A549 (cell line): ENCODE measurements at regions not wholly inside any gene's neighbourhood (a gene's known extent, or its start where the extent isn't known, plus 50 kb on each side); places are given as distances from the start of the nearest gene placed in this dataset.

Experiments used
- ATAC-seq, 2 experiments: fragments of 200-7000 bp in 1 of 2; fragments of >200 bp in 1 of 2; cut with Nextera tagmentation in 1 of 2; cut with Tn5 transposase in 1 of 2; 3 replicates each; pipeline versions ENCODE4 v1.8.0 to v1.9.1; 2018 to 2020; ENCODE audit warnings: mild to moderate bottlenecking in 1 of 2, moderate library complexity in 1 of 2
- CTCF ChIA-PET: fragments of 300-600 bp; sonication (Branson Sonifier 250); formaldehyde crosslinking; extraction: SDS; loops from one replicate; lab custom pipeline; 2021; ENCODE audit warnings: antibody characterized with exemption, inconsistent platforms; lab: Yijun Ruan, JAX
- POLR2A ChIA-PET: fragments of 350-600 bp; formaldehyde crosslinking; extraction: SDS; loops from one replicate; lab custom pipeline; 2021; ENCODE audit warnings: antibody characterized with exemption, inconsistent platforms; lab: Yijun Ruan, JAX
- DNase-seq, 2 experiments: peaks; one replicate each; pipeline versions ENCODE4 v3.0.0 to v3.0.0-alpha.2; 2011 to 2016; ENCODE audit warnings: low read depth in 1 of 2, low spot score in 1 of 2
- FAIRE-seq: peaks from 2 replicates; lab custom pipeline; 2011; peaks lifted over from hg19 to GRCh38; lab: Jason Lieb, UNC
- H3K27ac ChIP-seq, 2 experiments: fragments of >200 bp; sonication (Bioruptor Twin); formaldehyde crosslinking; 3 replicates each; pipeline ENCODE4 v1.5.1; 2016 to 2017
- H3K4me1 ChIP-seq: fragments of >200 bp; sonication (Bioruptor Twin); formaldehyde crosslinking; 3 replicates; pipeline ENCODE4 v1.6.1; 2016
- H3K4me2 ChIP-seq: fragments of >200 bp; sonication (Bioruptor Twin); formaldehyde crosslinking; 3 replicates; pipeline ENCODE4 v1.6.1; 2016
- H3K4me3 ChIP-seq: fragments of >200 bp; sonication (Bioruptor Twin); formaldehyde crosslinking; 3 replicates; pipeline ENCODE4 v1.5.1; 2016
- H3K9me3 ChIP-seq: fragments of >200 bp; sonication (Bioruptor Twin); formaldehyde crosslinking; 3 replicates; pipeline ENCODE4 v1.6.1; 2016
- CBX2 ChIP-seq: fragments of 200-600 bp; sonication (generic); IDR thresholded peaks from 2 replicates; pipeline ENCODE4 v1.6.1; 2016; ENCODE audit warnings: low read depth, mild to moderate bottlenecking, borderline replicate concordance
- CEBPB ChIP-seq, 2 experiments: fragments of >200 bp in 1 of 2; sonication (Bioruptor Twin) in 1 of 2; formaldehyde crosslinking in 1 of 2; IDR thresholded peaks; 2 replicates each; pipeline ENCODE4 v1.6.1; 2012 to 2016
- CHD4 ChIP-seq: fragments of 200-600 bp; sonication (generic); IDR thresholded peaks from 2 replicates; pipeline ENCODE4 v1.6.1; 2016; ENCODE audit warnings: antibody characterized with exemption, mild to moderate bottlenecking, borderline replicate concordance
- CTCF ChIP-seq: fragments of >200 bp; sonication (Bioruptor Twin); formaldehyde crosslinking; IDR thresholded peaks from 3 replicates; pipeline ENCODE4 v1.5.1; 2016
- EP300 ChIP-seq, 2 experiments: fragments of >200 bp; sonication (Bioruptor Twin); formaldehyde crosslinking; IDR thresholded peaks; 2 replicates in 1 of 2; 3 replicates in 1 of 2; pipeline ENCODE4 v1.6.1; 2016 to 2017
- ESRRA ChIP-seq: fragments of 150-350 bp; IDR thresholded peaks from 2 replicates; pipeline ENCODE4 v1.6.1; 2014; ENCODE audit warnings: mild to moderate bottlenecking, low read length, borderline replicate concordance
- FOSL2 ChIP-seq, 2 experiments: fragments of 450-650 bp in 1 of 2; fragments of >200 bp in 1 of 2; sonication (Bioruptor Twin) in 1 of 2; formaldehyde crosslinking; IDR thresholded peaks; 2 replicates each; pipeline versions ENCODE4 v1.5.0 to v1.6.1; 2016 to 2020; ENCODE audit warnings: mild to moderate bottlenecking in 1 of 2, moderate library complexity in 1 of 2
- FOXS1 ChIP-seq: fragments of 250-450 bp; sonication (Bioruptor Pico); IDR thresholded peaks from 2 replicates; pipeline ENCODE4 v1.5.0; 2020; ENCODE audit warnings: mild to moderate bottlenecking, moderate library complexity
- GATA3 ChIP-seq: IDR thresholded peaks from 2 replicates; pipeline ENCODE4 v1.6.1; 2012; ENCODE audit warnings: borderline replicate concordance
- HOXB13 ChIP-seq: fragments of 250-450 bp; sonication (Bioruptor Pico); IDR thresholded peaks from 2 replicates; pipeline ENCODE4 v1.5.0; 2020; ENCODE audit warnings: low read depth, mild to moderate bottlenecking, moderate library complexity
- JUN ChIP-seq, 2 experiments: fragments of >200 bp; sonication (Bioruptor Twin); formaldehyde crosslinking; IDR thresholded peaks; 2 replicates in 1 of 2; 3 replicates in 1 of 2; pipeline ENCODE4 v1.6.1; 2016 to 2017
- MAFK ChIP-seq: fragments of 450-650 bp; IDR thresholded peaks from 2 replicates; pipeline ENCODE4 v1.6.1; 2014; ENCODE audit not compliant: partially characterized antibody
- MAX ChIP-seq: IDR thresholded peaks from 2 replicates; pipeline ENCODE4 v1.6.1; 2012
- NPAS2 ChIP-seq: fragments of 250-450 bp; sonication (Bioruptor Pico); IDR thresholded peaks from 2 replicates; pipeline ENCODE4 v1.8.0; 2022; ENCODE audit warnings: mild to moderate bottlenecking, moderate library complexity, borderline replicate concordance
- PHF8 ChIP-seq: fragments of 200-600 bp; sonication (generic); IDR thresholded peaks from 2 replicates; pipeline ENCODE4 v1.6.1; 2016; ENCODE audit warnings: low read depth, mild to moderate bottlenecking, antibody characterized with exemption, moderate library complexity, borderline replicate concordance
- RAD21 ChIP-seq, 2 experiments: fragments of >200 bp in 1 of 2; sonication (Bioruptor Twin) in 1 of 2; formaldehyde crosslinking in 1 of 2; IDR thresholded peaks in 1 of 2; conservative IDR thresholded peaks in 1 of 2; 2 replicates in 1 of 2; 3 replicates in 1 of 2; pipeline ENCODE4 v1.6.1; 2012 to 2018; ENCODE audit warnings: inconsistent platforms in 1 of 2
- REST ChIP-seq: fragments of 200-600 bp; sonication (generic); IDR thresholded peaks from 2 replicates; pipeline ENCODE4 v1.6.1; 2016; ENCODE audit warnings: antibody characterized with exemption, mild to moderate bottlenecking, moderate library complexity
- WGBS: methylation state at CpG from one replicate; pipeline ENCODE4 v1.1.6; 2017; ENCODE audit errors: missing lambda C conversion rate; 5-methylcytosine and 5-hydroxymethylcytosine counted together

- no peak for TF ChIP-seq REST
- no peak for TF ChIP-seq JUN (IDR thresholded peaks at IDR 0.05)
Observed at GRCh38 chr2:238972146-238972445, 124.2 kb downstream of the TWIST2 start (continued).

- ChIA-PET POLR2A (no interaction called here), CTCF (interaction anchor here (1.2 to 3.9 kb wide), 3 partner anchors 11 to 615 kb away, joined by 6 to 14 read pairs (median 9); partner anchors contain the start of gene TWIST2)
- Histone ChIP-seq H3K27ac (peak overlapping the region in 1 of 2 experiments; percentile 54; a peak in 3 of 6 replicates), H3K9me3 (peaks cover 13% of the 10 kb centered on the region), H3K4me1 (peaks cover 25% of the 10 kb centered on the region), H3K4me3 (no peak overlapping the region), H3K4me2 (peak overlapping the region; percentile 56)
- WGBS = 47% methylated on average over 6 of the region's 6 CpGs
- DNase-seq (no peak), FAIRE-seq (no peak), ATAC-seq (no peak)
- TF ChIP-seq PHF8 = no peak
- peak; percentile 5 for TF ChIP-seq MAFK
Observed at GRCh38 chr2:238973038-238973739, 125.3 kb downstream of the TWIST2 start.

GRCh38 chr2:238974081-238974480 is 126.2 kb downstream of the TWIST2 start:
- peaks cover 30% of the 10 kb centered on the region for H3K4me1 ChIP-seq
- H3K9me3 ChIP-seq = peaks cover 15% of the 10 kb centered on the region
- ChIA-PET POLR2A (no interaction called here), CTCF (interaction anchor here (0.6 to 2.1 kb wide), 3 partner anchors 10 to 1170 kb away, joined by 3 to 9 read pairs (median 4); no protein-coding TSS in a partner anchor)
- ATAC-seq (no peak), DNase-seq (no peak), FAIRE-seq (no peak)
- H3K4me3 ChIP-seq = no peak overlapping the region
- TF ChIP-seq CHD4 (no peak), FOSL2 (IDR thresholded peaks at IDR 0.05) (no peak), FOSL2 (CRISPR knock-in tag; IDR thresholded peaks at IDR 0.05) (peak; percentile 55)
- 48% methylated on average over 4 of the region's 4 CpGs for WGBS
- peak overlapping the region; percentile 22 to 40; a peak in 2 of 6 replicates for H3K27ac ChIP-seq
- H3K4me2 ChIP-seq = peak overlapping the region; percentile 56

- Histone ChIP-seq H3K4me1 (peaks cover 30% of the 10 kb centered on the region), H3K9me3 (peaks cover 21% of the 10 kb centered on the region), H3K4me2 (peak overlapping the region; percentile 56), H3K4me3 (no peak overlapping the region), H3K27ac (peak overlapping the region; percentile 46 to 73; a peak in 5 of 6 replicates)
- TF ChIP-seq HOXB13 (CRISPR knock-in tag) (no peak), FOSL2 (IDR thresholded peaks at IDR 0.05) (0 out of 2 replicates have a peak, but pooled peaks have one; percentile 31), FOSL2 (CRISPR knock-in tag; IDR thresholded peaks at IDR 0.05) (peak; percentile 52), FOXS1 (no peak), EP300 (IDR thresholded peaks at IDR 0.05) (no peak), NPAS2 (CRISPR knock-in tag) (no peak), RAD21 (conservative IDR thresholded peaks at IDR 0.05 in 1 of 2, IDR thresholded peaks at IDR 0.05 in 1 of 2) (peak; percentile 33 to 40; a peak in 2 of 5 replicates), MAX (peak; percentile 55), GATA3 (peak; percentile 25; the same call in 1 of the 2 replicates), CBX2 (no peak), CEBPB (IDR thresholded peaks at IDR 0.05) (peak in 1 of 2 experiments; percentile 65; a peak in 2 of 4 replicates), ESRRA (no peak), CTCF (peak; percentile 33; the same call in 1 of the 3 replicates)
- ATAC-seq (peak; percentile 68 to 75; a peak in 5 of 6 replicates), FAIRE-seq (no peak), DNase-seq (peak; percentile 40 to 80)
- CTCF ChIA-PET = interaction anchor here (0.6 to 2.1 kb wide), 4 partner anchors 9 to 1170 kb away, joined by 3 to 9 read pairs (median 4); no protein-coding TSS in a partner anchor
- 77% methylated on average over 6 of the region's 6 CpGs for WGBS
- POLR2A ChIA-PET = no interaction called here
Observed at GRCh38 chr2:238974501-238975166, 126.7 kb downstream of the TWIST2 start.
